C4-2B (cell line): ENCODE measurements at regions not wholly inside any gene's neighbourhood (a gene's known extent, or its start where the extent isn't known, plus 50 kb on each side); places are given as distances from the start of the nearest gene placed in this dataset.

ENCODE experiments used
- CTCF ChIP-seq: fragments of 450-650 bp; conservative IDR thresholded peaks from 2 replicates; pipeline ENCODE4 v1.5.1; 2017; ENCODE audit warnings: mild to moderate bottlenecking
- ZFX ChIP-seq: fragments of 450-650 bp; IDR thresholded peaks from 2 replicates; pipeline ENCODE4 v1.6.1; 2017

- TF ChIP-seq ZFX (no peak), CTCF (no peak)
Observed at GRCh38 chr2:55763721-55764120, 70.1 kb upstream of the PNPT1 start.
